Left renal cortex interstitium (tissue), 4 donors: ENCODE measurements at regions not wholly inside any gene's neighbourhood (a gene's known extent, or its start where the extent isn't known, plus 50 kb on each side); places are given as distances from the start of the nearest gene placed in this dataset.

Experiments used
- DNase-seq, 4 donors: peaks; one replicate each; pipeline ENCODE4 v3.0.0-alpha.2; 2013; ENCODE audit warnings: low read depth in 4 of 4, low spot score in 2 of 4, missing footprints in 1 of 4

DNA sequence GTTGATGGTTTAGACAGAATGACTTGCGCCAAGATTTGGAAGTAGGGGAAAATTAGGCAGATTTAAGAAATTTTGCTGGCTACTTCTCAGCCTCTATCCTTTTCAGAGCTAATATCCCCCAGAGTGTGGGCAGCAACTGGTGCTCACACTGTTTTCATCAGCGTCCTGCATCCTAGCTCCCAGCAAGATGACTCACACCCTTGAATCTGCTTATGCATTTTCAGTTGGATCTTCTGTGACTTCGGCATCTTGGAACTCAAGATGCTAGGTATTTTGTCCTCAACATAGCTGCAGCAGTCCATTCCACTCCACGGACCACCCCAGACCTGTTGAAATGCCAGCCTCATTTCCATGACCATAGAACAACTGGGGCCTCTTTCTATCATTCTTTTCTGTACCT, 336.1 kb upstream of the NR2F2 start:
- DNase-seq = no peak

GRCh38 chr15:95995375-95996168, 334.9 kb upstream of the NR2F2 start:
- no peak for DNase-seq

DNA sequence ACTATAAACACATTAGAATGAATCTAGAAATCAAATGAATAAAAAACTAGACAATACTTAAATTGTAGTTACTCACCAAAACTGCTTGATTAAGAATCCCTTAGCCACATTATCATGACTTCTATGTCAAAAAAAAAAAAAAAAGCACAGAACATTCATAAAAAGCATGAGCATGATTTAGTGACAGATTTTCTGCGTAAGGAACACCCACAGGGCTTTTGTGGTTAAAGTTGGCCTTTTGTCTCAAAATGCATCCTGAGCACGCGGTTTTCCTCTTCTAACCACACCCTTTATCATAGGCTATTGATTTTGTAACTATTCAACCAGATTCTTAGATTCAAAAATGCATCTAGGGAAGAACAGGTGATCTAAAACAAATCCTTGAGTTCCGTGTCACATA, 334.0 kb upstream of the NR2F2 start:
- no peak for DNase-seq

- no peak for DNase-seq
These were observed 331.6 kb upstream of the NR2F2 start for GRCh38 chr15:95998935-95999334.

- DNase-seq = no peak
These were observed 327.3 kb upstream of the NR2F2 start for GRCh38 chr15:96002890-96003859.

- DNase-seq = no peak
These were observed 324.6 kb upstream of the NR2F2 start for GRCh38 chr15:96005906-96006305.

- DNase-seq = peak; percentile 44 to 69 (median 63)
These were observed 319.4 kb upstream of the NR2F2 start for GRCh38 chr15:96011136-96011535.

- DNase-seq = no peak
These were observed 315.6 kb upstream of the NR2F2 start for GRCh38 chr15:96014939-96015338.

DNA sequence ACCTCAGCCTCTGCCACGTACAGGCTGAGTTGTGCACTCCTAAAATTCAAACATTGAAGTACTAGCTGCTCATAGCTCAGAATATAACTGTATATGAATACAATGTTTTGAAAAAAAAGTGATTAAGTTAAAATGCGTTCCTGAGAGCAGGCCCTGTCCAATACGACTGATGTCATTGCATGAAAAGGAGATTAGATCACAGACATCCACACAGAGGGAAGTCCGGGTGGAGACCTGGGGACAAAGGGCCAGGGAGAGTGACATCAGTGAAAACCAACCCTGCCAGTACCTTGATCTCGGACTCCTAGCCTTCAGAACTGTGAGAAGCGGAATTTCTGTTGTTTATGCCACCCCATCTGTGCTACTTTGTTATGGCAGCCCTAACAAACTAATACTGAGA, 311.4 kb upstream of the NR2F2 start:
- no peak for DNase-seq

DNA sequence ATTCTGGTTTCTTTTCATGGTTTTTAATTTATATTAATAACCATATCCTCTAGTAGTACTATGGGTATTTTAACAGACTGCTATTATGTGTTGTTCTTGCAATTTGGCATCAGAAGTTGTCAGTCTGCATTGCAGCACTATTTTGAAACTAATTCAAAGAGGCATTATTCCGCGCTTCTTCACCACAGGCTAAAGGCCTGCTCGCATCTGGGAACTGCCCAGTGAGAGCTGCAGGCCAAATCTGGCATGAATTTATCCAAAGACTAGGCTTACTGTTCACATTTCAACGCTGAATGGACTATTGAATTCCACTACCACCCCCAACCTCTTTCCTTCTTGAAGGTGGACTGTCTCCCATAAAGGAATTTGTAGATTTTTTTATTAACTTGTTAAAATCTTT, 310.4 kb upstream of the NR2F2 start:
- no peak for DNase-seq

- DNase-seq = no peak
These were observed 309.7 kb upstream of the NR2F2 start for GRCh38 chr15:96020797-96021196.

GRCh38 chr15:96023081-96023480, 307.4 kb upstream of the NR2F2 start:
- DNase-seq = no peak

DNA sequence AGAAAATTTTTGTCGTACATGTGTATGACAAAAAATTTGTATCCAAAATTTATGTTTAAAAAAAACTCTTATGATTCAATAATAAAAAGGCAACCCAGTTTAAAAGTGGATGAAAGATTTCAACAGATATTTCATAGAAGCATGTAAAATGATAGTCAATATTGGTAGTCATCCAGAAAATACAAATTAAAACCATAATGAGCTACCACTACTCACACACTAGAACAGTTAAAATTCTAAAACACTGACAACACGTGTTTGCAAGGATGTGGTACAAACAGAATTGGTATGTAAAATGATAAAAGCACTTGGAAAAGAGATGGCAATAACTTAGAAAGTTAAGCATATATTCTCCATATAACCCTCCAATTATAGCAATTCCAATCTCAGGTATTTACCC, 303.0 kb upstream of the NR2F2 start:
- no peak for DNase-seq

GRCh38 chr15:96028620-96029019, 301.9 kb upstream of the NR2F2 start:
- no peak for DNase-seq

GRCh38 chr15:96029172-96029571, 301.3 kb upstream of the NR2F2 start:
- DNase-seq = no peak

GRCh38 chr15:96031426-96032110, 298.9 kb upstream of the NR2F2 start:
- no peak for DNase-seq

DNA sequence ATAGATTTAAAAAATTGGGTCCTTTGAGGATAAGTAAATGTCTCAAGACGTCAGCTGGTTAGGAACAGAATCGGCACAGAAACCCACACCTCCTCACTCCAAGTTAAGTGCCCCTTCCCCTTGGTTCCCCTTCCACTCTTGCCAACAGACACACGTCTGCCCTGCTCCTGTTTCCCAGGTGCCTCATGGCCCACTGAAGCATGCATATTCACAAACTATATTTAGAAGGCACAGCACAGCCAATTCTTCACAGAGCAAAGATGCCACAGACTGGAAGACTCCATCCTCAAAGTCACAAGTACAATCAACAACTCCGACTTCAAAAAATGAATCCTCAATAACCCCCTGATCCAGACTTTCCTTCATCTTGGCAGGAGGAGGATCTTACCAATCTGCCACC, 295.4 kb upstream of the NR2F2 start:
- DNase-seq = no peak

DNA sequence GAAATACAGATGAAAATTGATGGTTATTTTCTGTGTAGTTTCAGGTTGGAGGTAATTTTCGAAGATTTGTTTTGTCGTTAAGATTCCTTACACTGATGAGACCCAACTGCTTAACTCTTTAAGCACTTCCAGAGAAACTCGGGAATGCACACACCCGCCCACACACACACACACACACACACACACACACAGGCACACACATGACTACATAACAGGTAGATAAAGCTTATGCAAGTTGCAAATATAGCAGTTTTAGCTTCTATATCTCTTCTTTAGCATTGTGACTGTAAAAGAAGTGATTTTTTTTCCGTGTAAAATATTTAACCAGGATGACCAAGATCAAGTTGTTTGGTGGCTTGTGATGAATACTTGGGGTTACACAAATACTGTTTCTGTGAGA, 294.9 kb upstream of the NR2F2 start:
- no peak for DNase-seq

DNA sequence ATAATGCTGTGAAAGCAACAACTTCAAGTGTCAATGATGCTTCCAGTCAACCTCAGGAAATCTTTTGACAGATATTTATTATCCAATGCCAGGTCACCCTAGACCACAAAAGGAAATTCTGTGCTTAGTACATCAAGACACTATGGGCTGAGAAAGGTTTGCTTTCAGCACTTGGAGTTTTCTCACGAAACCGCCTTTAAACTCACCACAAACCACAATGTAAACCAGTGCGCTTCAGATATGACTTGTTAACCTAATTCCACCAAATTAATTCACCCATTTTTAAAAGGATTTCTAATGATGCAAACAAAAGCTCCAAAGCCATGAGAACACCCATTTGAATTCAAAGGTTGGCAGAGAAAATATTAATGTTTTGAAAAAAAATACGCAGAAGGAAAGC, 292.9 kb upstream of the NR2F2 start:
- DNase-seq = no peak

DNA sequence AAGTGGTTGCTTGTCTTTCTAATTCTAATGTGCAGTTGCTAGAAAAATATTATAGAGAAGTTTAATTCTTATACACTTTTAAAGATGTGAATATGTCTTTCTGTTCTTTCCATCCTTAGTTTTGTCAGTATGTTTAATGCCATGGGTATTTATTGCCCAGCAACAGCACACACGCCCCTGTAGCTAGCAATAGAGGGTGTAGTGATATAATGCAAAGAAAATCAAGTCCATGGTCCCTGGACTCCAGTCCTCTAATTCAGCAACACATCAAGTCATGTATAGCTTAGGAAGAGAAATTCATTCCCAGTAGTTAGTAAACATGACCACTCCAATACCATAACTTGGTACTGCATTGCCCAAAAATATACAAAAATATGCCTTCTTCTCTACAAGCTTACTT, 292.4 kb upstream of the NR2F2 start:
- no peak for DNase-seq

DNA sequence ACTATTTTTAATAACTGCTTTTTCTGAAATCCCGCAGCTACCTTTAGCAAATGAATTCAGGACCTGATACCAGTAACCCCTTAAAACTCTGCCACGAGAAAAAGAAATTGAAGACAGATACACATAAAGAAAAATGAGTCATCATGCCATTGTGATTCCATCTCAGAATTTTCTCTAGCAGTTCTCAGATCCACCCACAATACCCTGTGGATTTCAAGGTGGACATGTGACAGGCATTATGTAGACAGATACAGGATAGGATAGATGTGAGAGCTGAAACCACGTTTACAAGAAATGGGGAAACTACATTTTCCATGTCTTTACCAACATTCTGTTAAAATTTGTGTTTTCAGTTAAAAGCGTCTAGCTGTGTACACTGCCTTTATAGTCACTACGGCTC, 291.9 kb upstream of the NR2F2 start:
- no peak for DNase-seq
